ENCODE measurements at regions not wholly inside any gene's neighbourhood (a gene's known extent, or its start where the extent isn't known, plus 50 kb on each side); places are given as distances from the start of the nearest gene placed in this dataset.

GRCh38 chr9:120337131-120337530 is 242.8 kb downstream of the CDK5RAP2 start:
- TF ChIP-seq CTCF (IDR thresholded peaks at IDR 0.05; ENCODE audit: low read depth, low read length, missing input control), result no peak
- TF ChIP-seq EGR1 (IDR thresholded peaks at IDR 0.05; ENCODE audit: low read depth in 2 of 2), result no peak
- no peak for TF ChIP-seq ATF3 (IDR thresholded peaks at IDR 0.05)
- TF ChIP-seq RAD21 (IDR thresholded peaks at IDR 0.05), result no peak
- no peak for TF ChIP-seq HNF4A (conservative IDR thresholded peaks at IDR 0.05)
- TF ChIP-seq REST (IDR thresholded peaks at IDR 0.05), result no peak
- no peak for TF ChIP-seq FOXA1 (IDR thresholded peaks at IDR 0.05)
- no peak for TF ChIP-seq HNF4G (IDR thresholded peaks at IDR 0.05)
- no peak for TF ChIP-seq MAX (IDR thresholded peaks at IDR 0.05)

All from liver (tissue), 3 donors.